ENCODE measurements at regions not wholly inside any gene's neighbourhood (a gene's known extent, or its start where the extent isn't known, plus 50 kb on each side); places are given as distances from the start of the nearest gene placed in this dataset.

DNA sequence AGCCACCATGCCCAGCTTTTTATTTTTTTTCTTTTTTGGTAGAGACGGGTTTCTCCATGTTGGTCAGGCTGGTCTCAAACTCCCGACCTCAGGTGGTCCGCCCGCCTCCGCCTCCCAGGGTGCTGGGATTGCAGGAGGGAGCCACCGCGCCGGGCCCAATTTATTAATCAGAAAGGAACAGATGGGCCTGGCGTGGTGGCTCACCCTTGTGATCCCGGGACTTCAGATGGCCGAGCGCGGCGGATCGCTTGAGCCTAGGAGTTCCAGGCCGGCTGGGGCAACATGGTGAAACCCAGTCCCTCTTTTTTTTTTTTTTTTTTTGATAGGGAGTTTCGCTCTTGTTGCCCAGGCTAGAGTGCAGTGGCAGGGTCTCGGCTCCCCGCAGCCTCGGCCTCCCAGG lies 64.6 kb downstream of the GOLGA6L7 start:
- TF ChIP-seq, protein P1, sequence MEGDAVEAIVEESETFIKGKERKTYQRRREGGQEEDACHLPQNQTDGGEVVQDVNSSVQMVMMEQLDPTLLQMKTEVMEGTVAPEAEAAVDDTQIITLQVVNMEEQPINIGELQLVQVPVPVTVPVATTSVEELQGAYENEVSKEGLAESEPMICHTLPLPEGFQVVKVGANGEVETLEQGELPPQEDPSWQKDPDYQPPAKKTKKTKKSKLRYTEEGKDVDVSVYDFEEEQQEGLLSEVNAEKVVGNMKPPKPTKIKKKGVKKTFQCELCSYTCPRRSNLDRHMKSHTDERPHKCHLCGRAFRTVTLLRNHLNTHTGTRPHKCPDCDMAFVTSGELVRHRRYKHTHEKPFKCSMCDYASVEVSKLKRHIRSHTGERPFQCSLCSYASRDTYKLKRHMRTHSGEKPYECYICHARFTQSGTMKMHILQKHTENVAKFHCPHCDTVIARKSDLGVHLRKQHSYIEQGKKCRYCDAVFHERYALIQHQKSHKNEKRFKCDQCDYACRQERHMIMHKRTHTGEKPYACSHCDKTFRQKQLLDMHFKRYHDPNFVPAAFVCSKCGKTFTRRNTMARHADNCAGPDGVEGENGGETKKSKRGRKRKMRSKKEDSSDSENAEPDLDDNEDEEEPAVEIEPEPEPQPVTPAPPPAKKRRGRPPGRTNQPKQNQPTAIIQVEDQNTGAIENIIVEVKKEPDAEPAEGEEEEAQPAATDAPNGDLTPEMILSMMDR (CRISPR knock-in tag; IDR thresholded peaks at IDR 0.05): no peak
- TF ChIP-seq REXO4 (CRISPR knock-in tag; IDR thresholded peaks at IDR 0.05; ENCODE audit: borderline replicate concordance) (no peak), PTBP1 (IDR thresholded peaks at IDR 0.05; ENCODE audit: low read depth, low read length, poor library complexity, severe bottlenecking) (no peak), ZNF746 (CRISPR knock-in tag; IDR thresholded peaks at IDR 0.05) (no peak), CHD4 (IDR thresholded peaks at IDR 0.05; ENCODE audit: borderline replicate concordance, low read length) (no peak), ZNF501 (CRISPR knock-in tag; IDR thresholded peaks at IDR 0.05) (no peak)
- TF ChIP-seq, protein P2, sequence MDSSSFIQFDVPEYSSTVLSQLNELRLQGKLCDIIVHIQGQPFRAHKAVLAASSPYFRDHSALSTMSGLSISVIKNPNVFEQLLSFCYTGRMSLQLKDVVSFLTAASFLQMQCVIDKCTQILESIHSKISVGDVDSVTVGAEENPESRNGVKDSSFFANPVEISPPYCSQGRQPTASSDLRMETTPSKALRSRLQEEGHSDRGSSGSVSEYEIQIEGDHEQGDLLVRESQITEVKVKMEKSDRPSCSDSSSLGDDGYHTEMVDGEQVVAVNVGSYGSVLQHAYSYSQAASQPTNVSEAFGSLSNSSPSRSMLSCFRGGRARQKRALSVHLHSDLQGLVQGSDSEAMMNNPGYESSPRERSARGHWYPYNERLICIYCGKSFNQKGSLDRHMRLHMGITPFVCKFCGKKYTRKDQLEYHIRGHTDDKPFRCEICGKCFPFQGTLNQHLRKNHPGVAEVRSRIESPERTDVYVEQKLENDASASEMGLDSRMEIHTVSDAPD (CRISPR knock-in tag; IDR thresholded peaks at IDR 0.05): no peak
- TF ChIP-seq, protein P3, sequence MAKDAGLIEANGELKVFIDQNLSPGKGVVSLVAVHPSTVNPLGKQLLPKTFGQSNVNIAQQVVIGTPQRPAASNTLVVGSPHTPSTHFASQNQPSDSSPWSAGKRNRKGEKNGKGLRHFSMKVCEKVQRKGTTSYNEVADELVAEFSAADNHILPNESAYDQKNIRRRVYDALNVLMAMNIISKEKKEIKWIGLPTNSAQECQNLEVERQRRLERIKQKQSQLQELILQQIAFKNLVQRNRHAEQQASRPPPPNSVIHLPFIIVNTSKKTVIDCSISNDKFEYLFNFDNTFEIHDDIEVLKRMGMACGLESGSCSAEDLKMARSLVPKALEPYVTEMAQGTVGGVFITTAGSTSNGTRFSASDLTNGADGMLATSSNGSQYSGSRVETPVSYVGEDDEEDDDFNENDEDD (CRISPR knock-in tag; IDR thresholded peaks at IDR 0.05; ENCODE audit: borderline replicate concordance): no peak

All from HepG2 (cell line).